ENCODE measurements at regions not wholly inside any gene's neighbourhood (a gene's known extent, or its start where the extent isn't known, plus 50 kb on each side); places are given as distances from the start of the nearest gene placed in this dataset.
A peak's percentile ranks its signal among the peaks of the same experiment; 100 is the strongest.

DNA sequence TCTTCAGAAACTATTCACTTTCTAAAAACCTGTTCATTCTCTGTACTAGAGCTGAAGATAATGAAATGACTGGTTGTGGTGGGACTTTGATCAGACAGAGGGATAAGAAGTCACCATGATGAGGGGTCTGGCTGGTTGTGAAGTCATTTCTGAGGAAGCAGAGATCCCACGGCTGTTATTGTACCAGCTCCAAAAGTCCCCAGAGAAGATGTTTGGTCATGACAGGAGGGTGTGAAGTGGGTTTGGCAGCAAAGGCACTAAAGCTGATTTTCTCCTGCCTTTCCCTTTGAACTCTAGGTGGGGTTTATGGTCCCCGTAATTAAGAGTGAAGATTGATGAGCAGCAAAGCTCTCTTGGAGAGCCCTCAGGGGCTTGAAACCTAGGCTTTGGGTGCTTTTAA, 103.1 kb upstream of the CACHD1 start:
- no peaks in the 10 kb centered on the region for H3K9me3 ChIP-seq
- intact Hi-C loops (cut with DNase I) = no loop called here
- WGBS, 2 donors = 87% methylated on average over 2 of the region's 2 CpGs
- H3K4me3 ChIP-seq (replicated peaks in 1 of 3) = no peak overlapping the region
- DNase-seq = no peak
- no peaks in the 10 kb centered on the region for H3K27me3 ChIP-seq
- no peaks in the 10 kb centered on the region for H3K36me3 ChIP-seq
- TF ChIP-seq, protein P1, sequence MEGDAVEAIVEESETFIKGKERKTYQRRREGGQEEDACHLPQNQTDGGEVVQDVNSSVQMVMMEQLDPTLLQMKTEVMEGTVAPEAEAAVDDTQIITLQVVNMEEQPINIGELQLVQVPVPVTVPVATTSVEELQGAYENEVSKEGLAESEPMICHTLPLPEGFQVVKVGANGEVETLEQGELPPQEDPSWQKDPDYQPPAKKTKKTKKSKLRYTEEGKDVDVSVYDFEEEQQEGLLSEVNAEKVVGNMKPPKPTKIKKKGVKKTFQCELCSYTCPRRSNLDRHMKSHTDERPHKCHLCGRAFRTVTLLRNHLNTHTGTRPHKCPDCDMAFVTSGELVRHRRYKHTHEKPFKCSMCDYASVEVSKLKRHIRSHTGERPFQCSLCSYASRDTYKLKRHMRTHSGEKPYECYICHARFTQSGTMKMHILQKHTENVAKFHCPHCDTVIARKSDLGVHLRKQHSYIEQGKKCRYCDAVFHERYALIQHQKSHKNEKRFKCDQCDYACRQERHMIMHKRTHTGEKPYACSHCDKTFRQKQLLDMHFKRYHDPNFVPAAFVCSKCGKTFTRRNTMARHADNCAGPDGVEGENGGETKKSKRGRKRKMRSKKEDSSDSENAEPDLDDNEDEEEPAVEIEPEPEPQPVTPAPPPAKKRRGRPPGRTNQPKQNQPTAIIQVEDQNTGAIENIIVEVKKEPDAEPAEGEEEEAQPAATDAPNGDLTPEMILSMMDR (IDR thresholded peaks at IDR 0.05) = no peak
- no peak for TF ChIP-seq POLR2A (IDR thresholded peaks at IDR 0.05)
- no peaks in the 10 kb centered on the region for H3K4me1 ChIP-seq
- H3K27ac ChIP-seq = no peak overlapping the region

DNA sequence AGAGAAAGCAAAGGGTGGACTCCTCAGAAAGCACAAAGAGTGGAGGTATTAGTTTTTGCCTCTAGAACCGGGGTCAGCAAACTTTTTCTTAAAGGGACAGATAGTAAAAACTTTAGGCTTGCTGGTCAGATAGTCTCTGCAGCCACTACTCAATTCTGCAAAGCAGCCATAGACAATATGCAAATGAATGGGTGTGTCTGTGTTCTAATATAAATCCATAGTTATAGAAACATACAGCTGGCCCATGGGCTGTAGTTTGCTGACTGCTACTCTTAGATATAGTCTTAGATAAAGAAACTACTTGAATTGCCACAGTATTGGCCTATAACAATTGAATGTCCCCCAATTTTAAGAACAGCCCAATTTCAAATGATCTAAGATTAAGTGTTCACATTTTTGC, 101.6 kb upstream of the CACHD1 start:
- Histone ChIP-seq H3K4me3 (replicated peaks in 1 of 3) (no peak overlapping the region), H3K4me1 (no peaks in the 10 kb centered on the region), H3K27me3 (no peaks in the 10 kb centered on the region), H3K9me3 (no peaks in the 10 kb centered on the region), H3K27ac (no peak overlapping the region), H3K36me3 (no peaks in the 10 kb centered on the region)
- DNase-seq = no peak
- WGBS, 2 donors = 63 to 73% methylated on average over 1 of the region's 1 CpG
- intact Hi-C loops (cut with DNase I) = no loop called here
- TF ChIP-seq, protein P1 (IDR thresholded peaks at IDR 0.05) = no peak
- no peak for TF ChIP-seq POLR2A (IDR thresholded peaks at IDR 0.05)

- Histone ChIP-seq H3K36me3 (no peaks in the 10 kb centered on the region), H3K4me1 (no peaks in the 10 kb centered on the region), H3K27me3 (no peaks in the 10 kb centered on the region), H3K27ac (no peak overlapping the region), H3K4me3 (replicated peaks in 1 of 3) (no peak overlapping the region), H3K9me3 (no peaks in the 10 kb centered on the region)
- no peak for TF ChIP-seq POLR2A (IDR thresholded peaks at IDR 0.05)
- TF ChIP-seq, protein P1 (IDR thresholded peaks at IDR 0.05) = peak in 2 of 6 experiments; percentile 11 to 21
- intact Hi-C loops (cut with DNase I) = no loop called here
- no peak for DNase-seq
- WGBS, 2 donors = 84 to 89% methylated on average over 7 of the region's 7 CpGs
Measured at GRCh38 chr1:64378826-64379225, 91.1 kb upstream of the CACHD1 start.

GRCh38 chr1:64387389-64388285, 82.3 kb upstream of the CACHD1 start:
- WGBS, 2 donors = 54 to 65% methylated on average over 2 of the region's 2 CpGs
- Histone ChIP-seq H3K4me3 (replicated peaks in 1 of 3) (no peak overlapping the region), H3K27me3 (no peaks in the 10 kb centered on the region), H3K9me3 (no peaks in the 10 kb centered on the region), H3K27ac (no peak overlapping the region), H3K36me3 (no peaks in the 10 kb centered on the region), H3K4me1 (no peaks in the 10 kb centered on the region)
- DNase-seq = no peak
- TF ChIP-seq POLR2A (IDR thresholded peaks at IDR 0.05) = no peak
- TF ChIP-seq, protein P1 (IDR thresholded peaks at IDR 0.05) = no peak
- intact Hi-C loops (cut with DNase I) = no loop called here

DNA sequence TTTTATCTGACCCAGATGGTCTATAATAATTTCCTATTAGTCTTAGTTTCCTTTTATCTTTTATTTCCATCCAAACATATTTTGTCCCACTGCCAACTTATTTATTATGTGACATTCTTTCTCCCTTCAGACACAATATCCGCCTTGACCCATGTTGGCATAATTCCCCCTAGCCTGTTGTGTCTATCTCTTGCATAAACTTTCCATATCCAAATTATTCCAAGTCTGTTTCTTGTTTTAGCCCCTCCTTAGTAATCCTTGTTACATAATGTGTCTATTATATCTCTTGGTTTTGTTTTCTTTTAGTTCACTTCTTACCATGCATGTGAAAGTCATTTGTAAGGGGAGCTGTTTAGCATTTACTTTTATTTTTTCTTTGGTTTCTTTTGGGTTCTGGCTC, 81.6 kb upstream of the CACHD1 start:
- TF ChIP-seq, protein P1 (IDR thresholded peaks at IDR 0.05) = no peak
- TF ChIP-seq POLR2A (IDR thresholded peaks at IDR 0.05) = no peak

More for the DNA sequence above, 81.6 kb upstream of the CACHD1 start:
- no peak overlapping the region for H3K27ac ChIP-seq
- H3K4me1 ChIP-seq = no peaks in the 10 kb centered on the region
- H3K36me3 ChIP-seq = no peaks in the 10 kb centered on the region
- 81 to 83% methylated on average over 1 of the region's 1 CpG for WGBS, 2 donors
- H3K9me3 ChIP-seq = no peaks in the 10 kb centered on the region
- intact Hi-C loops (cut with DNase I) = no loop called here
- no peak for DNase-seq
- H3K27me3 ChIP-seq = no peaks in the 10 kb centered on the region
- no peak overlapping the region for H3K4me3 ChIP-seq (replicated peaks in 1 of 3)
